GM06990 (cell line): ENCODE measurements at regions not wholly inside any gene's neighbourhood (a gene's known extent, or its start where the extent isn't known, plus 50 kb on each side); places are given as distances from the start of the nearest gene placed in this dataset.

Source experiments
- DNase-seq: peaks from one replicate; pipeline ENCODE4 v3.0.0-alpha.2; 2011; ENCODE audit not compliant: insufficient read length; ENCODE audit errors: extremely low read depth
- H3K27me3 ChIP-seq: replicated peaks from 2 replicates; pipeline ENCODE4 v1.6.0; 2011; ENCODE audit warnings: low read length; ENCODE audit not compliant: control insufficient read depth, insufficient read depth
- H3K36me3 ChIP-seq: 2 replicates; pipeline ENCODE4 v1.5.1; 2011; ENCODE audit warnings: low read length; ENCODE audit not compliant: control insufficient read depth, insufficient read depth
- H3K4me3 ChIP-seq: replicated peaks from 2 replicates; pipeline ENCODE4 v1.5.1; 2011; ENCODE audit warnings: low read depth, mild to moderate bottlenecking, control low read depth, low read length
- TF ChIP-seq, protein P1 (sequence below): IDR thresholded peaks from 2 replicates; pipeline ENCODE4 v1.5.1; 2011; ENCODE audit warnings: low read length, control low read depth, mild to moderate bottlenecking, inconsistent platforms; ENCODE audit not compliant: insufficient read depth, poor library complexity, severe bottlenecking

DNA sequence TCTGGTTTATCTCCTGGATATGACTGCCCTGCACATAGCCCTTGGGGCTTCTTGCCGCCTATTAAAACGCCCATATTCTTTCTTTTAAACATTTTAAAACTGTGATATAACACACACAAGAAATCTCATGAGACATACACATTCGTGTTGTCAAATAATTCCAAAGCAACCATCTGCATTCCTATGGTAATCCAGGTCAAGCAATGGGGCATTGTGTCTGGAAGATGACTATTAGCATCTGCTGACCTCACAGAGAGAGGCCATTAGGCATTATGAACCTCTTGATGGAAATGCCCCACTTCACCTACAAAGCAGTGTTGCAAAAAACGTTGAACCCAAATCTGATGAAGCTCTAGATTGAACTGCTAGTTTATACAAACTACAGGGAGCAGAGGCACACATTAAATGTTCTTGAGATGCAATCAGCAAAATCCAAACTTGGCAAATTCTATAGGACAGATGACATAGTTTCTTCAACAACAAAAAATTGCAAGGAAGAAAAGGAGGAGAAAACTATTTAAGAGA, 513.8 kb upstream of the CCDC196 start:
- DNase-seq: no peak
- Histone ChIP-seq H3K27me3 (no peaks in the 10 kb centered on the region; the same call in 1 of the 2 replicates), H3K36me3 (no peaks in the 10 kb centered on the region), H3K4me3 (no peak overlapping the region)
- TF ChIP-seq, protein P1, sequence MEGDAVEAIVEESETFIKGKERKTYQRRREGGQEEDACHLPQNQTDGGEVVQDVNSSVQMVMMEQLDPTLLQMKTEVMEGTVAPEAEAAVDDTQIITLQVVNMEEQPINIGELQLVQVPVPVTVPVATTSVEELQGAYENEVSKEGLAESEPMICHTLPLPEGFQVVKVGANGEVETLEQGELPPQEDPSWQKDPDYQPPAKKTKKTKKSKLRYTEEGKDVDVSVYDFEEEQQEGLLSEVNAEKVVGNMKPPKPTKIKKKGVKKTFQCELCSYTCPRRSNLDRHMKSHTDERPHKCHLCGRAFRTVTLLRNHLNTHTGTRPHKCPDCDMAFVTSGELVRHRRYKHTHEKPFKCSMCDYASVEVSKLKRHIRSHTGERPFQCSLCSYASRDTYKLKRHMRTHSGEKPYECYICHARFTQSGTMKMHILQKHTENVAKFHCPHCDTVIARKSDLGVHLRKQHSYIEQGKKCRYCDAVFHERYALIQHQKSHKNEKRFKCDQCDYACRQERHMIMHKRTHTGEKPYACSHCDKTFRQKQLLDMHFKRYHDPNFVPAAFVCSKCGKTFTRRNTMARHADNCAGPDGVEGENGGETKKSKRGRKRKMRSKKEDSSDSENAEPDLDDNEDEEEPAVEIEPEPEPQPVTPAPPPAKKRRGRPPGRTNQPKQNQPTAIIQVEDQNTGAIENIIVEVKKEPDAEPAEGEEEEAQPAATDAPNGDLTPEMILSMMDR: no peak

DNA sequence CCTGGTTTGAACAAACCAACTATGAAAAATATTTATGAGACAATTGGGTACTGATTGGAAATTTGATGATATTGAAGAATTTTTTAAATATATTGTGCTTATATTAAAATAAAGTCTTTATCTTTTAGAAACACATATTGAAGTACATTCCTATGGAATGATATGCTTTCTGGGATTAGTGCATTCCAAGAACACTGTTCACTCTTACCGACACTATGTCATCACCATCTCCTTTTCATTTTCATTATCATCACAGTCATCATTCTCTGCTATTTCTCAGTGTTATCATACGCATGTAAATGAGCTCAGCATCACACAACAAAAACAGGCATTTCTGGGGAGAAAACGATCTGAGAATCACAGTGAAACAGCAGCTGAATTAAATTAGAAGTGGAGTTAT, 513.3 kb upstream of the CCDC196 start:
- TF ChIP-seq, protein P1: no peak
- DNase-seq: no peak
- Histone ChIP-seq H3K36me3 (no peaks in the 10 kb centered on the region), H3K27me3 (no peaks in the 10 kb centered on the region; the same call in 1 of the 2 replicates), H3K4me3 (no peak overlapping the region)

DNA sequence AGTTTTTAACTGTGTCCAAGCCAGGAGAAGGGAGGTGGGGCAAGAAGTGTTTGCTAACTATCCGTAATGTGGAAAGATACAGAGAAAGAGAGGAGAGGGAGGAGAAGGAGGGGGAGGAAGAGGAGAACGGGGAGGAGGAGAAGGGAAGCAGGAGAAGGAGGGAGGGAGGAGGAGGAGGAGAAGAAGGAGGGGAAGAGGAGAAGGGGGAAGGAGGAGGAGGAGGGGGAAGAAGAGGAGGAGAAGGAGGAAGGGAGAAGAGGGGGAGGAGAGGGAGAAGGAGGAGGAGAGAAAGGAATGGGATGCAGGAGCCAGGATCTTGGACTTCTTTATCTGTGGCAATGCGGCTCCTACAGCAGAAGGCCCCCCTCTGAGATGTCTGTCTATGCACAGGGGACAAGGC, 510.3 kb upstream of the CCDC196 start:
- DNase-seq: no peak
- TF ChIP-seq, protein P1: no peak
- Histone ChIP-seq H3K4me3 (no peak overlapping the region), H3K27me3 (no peaks in the 10 kb centered on the region; the same call in 1 of the 2 replicates), H3K36me3 (no peaks in the 10 kb centered on the region)

DNA sequence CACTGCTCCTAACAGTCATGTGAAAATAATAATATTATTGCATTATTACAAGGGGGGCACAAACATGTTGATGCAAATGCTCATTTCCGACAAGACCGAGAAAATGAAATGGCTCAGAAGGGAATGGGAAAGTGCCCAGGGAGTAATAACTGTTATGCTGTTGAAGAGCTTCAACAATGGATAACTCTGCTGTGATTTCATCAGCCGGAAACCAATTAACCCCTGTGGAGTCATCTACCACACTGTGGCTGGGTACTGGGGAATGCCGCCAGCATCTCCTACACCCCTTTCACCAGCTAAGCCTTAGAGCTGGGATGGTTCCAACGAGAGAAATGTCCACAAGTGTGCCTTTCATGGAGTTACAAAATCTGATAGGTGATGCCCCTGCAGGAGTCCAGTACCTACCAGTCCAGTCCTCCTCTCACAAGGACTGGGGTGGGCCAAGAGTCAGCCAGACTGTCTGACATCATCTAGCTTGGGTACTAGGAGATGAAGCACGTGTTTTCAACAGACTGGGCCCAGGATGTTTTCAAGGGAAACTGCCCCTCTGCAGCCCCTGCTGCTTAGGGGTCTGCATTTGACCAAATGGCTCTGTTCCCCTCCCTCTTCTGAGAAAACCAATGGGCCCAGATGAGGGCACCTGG, 509.3 kb upstream of the CCDC196 start:
- Histone ChIP-seq H3K27me3 (no peaks in the 10 kb centered on the region; the same call in 1 of the 2 replicates), H3K36me3 (no peaks in the 10 kb centered on the region), H3K4me3 (no peak overlapping the region)
- no peak for DNase-seq
- TF ChIP-seq, protein P1: no peak

DNA sequence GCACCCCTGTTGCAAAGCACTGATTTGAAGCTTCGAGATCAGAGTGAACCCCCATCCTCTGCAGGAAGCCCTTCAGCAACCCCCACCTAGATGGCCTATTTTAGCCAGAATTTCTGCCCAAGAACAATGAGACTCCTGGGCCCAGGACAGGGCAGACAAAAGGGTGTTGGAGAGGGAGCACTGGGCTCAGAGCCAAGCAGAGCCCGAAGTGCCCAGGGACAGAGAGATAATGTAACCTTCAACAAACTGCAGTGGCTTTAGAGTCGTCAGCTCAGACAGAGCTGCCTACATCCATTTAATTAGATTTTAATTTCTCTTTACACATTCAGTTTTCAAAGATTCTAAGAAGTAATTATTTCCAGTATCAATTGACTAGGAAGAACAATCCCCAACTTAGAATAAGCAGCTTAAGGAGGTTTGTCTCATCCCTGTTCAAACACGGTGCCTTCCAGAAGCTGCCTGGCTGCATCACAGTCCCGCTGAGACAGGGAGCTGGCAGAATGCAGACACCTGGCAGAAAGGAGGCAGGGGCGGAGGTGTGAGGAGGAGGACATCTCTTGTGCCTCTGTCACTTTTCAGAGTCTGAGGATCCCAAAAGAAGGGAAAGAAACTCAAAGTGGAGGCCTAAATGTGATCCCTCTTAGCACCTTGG, 504.9 kb upstream of the CCDC196 start:
- TF ChIP-seq, protein P1: no peak
- H3K4me3 ChIP-seq: no peak overlapping the region
- no peaks in the 10 kb centered on the region for H3K36me3 ChIP-seq
- peaks cover 1% of the 10 kb centered on the region; the same call in 1 of the 2 replicates for H3K27me3 ChIP-seq
- DNase-seq: no peak
